ENCODE measurements at regions not wholly inside any gene's neighbourhood (a gene's known extent, or its start where the extent isn't known, plus 50 kb on each side); places are given as distances from the start of the nearest gene placed in this dataset.

DNA sequence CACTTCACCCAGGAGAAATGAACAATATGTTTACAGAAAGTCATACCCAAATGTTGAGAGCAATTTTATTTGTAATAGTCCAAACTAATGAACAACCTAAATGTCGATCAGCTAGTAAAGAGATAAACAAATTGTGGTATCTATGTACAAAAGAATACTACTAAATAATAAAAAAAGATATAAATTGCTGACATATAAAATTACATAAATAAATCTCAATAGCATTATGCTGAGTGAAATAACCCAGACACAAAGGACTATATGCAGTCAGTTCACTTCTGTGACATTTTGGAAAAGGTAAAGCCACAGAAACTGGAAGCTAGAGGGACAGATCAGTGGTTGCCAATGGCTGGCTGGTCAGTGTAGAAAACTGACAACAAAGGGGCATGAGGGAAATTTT lies 346.0 kb upstream of the PCDH20 start:
- Histone ChIP-seq H3K27me3 (replicated peaks; ENCODE audit: control insufficient read depth, insufficient read depth, low read length) (no peaks in the 10 kb centered on the region), H3K36me3 (ENCODE audit: control insufficient read depth, insufficient read depth, low read length) (no peaks in the 10 kb centered on the region), H3K4me3 (replicated peaks; ENCODE audit: low read depth, low read length) (no peak overlapping the region)
- TF ChIP-seq, protein P1, sequence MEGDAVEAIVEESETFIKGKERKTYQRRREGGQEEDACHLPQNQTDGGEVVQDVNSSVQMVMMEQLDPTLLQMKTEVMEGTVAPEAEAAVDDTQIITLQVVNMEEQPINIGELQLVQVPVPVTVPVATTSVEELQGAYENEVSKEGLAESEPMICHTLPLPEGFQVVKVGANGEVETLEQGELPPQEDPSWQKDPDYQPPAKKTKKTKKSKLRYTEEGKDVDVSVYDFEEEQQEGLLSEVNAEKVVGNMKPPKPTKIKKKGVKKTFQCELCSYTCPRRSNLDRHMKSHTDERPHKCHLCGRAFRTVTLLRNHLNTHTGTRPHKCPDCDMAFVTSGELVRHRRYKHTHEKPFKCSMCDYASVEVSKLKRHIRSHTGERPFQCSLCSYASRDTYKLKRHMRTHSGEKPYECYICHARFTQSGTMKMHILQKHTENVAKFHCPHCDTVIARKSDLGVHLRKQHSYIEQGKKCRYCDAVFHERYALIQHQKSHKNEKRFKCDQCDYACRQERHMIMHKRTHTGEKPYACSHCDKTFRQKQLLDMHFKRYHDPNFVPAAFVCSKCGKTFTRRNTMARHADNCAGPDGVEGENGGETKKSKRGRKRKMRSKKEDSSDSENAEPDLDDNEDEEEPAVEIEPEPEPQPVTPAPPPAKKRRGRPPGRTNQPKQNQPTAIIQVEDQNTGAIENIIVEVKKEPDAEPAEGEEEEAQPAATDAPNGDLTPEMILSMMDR (IDR thresholded peaks at IDR 0.05; ENCODE audit: insufficient read depth, low read length, poor library complexity, severe bottlenecking), result no peak
- no peak for DNase-seq (ENCODE audit: extremely low read depth, insufficient read length)

DNA sequence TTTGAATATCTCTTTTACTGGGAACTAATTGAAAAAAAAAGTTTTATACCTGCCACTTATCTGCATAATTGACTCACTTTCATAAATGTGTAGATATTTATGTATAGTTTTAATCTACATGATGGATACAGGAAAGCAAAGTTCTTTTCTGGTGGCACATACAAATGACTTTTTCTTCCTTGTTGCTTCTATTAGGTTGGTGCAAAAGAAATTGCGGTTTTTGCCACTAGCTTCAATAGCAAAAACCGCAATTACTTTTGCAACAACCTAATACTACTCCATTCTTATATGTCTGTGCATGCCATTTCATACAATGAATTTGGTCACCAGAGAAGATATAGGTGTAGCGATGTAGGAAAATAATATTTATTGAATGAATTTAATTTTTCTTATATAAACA lies 344.5 kb upstream of the PCDH20 start:
- TF ChIP-seq, protein P1 (IDR thresholded peaks at IDR 0.05; ENCODE audit: insufficient read depth, low read length, poor library complexity, severe bottlenecking), result no peak
- Histone ChIP-seq H3K4me3 (replicated peaks; ENCODE audit: low read depth, low read length) (no peak overlapping the region), H3K36me3 (ENCODE audit: control insufficient read depth, insufficient read depth, low read length) (no peaks in the 10 kb centered on the region), H3K27me3 (replicated peaks; ENCODE audit: control insufficient read depth, insufficient read depth, low read length) (no peaks in the 10 kb centered on the region)
- no peak for DNase-seq (ENCODE audit: extremely low read depth, insufficient read length)

DNA sequence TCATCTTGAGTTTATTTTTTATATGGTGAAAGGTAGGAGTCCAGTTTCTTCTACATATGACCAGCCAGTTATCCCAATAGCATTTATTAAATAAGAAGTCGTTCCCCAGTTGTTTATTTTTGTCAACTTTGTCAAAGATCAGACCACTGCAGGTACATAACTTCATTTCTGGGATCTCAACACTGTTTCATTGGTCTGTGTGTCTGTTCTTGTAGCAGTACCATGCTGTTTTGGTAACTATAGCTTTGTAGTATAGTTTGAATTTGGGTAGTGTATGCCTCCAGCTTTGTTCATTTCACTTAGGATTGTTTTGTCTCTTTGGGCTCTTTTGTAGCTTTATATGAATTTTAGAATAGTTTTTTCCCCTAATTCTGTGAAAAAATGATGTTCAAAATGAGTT lies 340.4 kb upstream of the PCDH20 start:
- no peak overlapping the region for H3K4me3 ChIP-seq (replicated peaks; ENCODE audit: low read depth, low read length)
- no peaks in the 10 kb centered on the region for H3K27me3 ChIP-seq (replicated peaks; ENCODE audit: control insufficient read depth, insufficient read depth, low read length)
- TF ChIP-seq, protein P1 (IDR thresholded peaks at IDR 0.05; ENCODE audit: insufficient read depth, low read length, poor library complexity, severe bottlenecking), result no peak
- DNase-seq (ENCODE audit: extremely low read depth, insufficient read length), result no peak
- H3K36me3 ChIP-seq (ENCODE audit: control insufficient read depth, insufficient read depth, low read length), result no peaks in the 10 kb centered on the region

DNA sequence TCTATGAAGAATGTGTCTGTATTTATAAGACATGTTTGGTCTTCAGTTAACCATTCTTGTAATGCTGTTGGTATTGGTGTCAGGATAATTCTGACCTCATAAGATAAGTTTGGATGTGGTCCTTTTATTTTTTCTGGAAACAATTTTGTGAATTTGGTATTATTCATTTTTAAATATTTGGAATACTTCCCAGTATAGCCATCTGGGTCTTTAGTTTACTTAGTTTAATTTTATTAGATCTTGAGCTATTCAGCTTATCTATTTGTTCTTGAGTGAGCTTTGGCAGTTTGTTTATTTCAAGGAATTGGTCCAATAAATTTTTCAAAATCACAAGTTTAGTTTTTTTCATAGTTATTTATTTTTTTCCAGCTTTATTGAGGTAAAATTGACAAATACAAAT lies 335.4 kb upstream of the PCDH20 start:
- Histone ChIP-seq H3K36me3 (ENCODE audit: control insufficient read depth, insufficient read depth, low read length) (no peaks in the 10 kb centered on the region), H3K27me3 (replicated peaks; ENCODE audit: control insufficient read depth, insufficient read depth, low read length) (no peaks in the 10 kb centered on the region), H3K4me3 (replicated peaks; ENCODE audit: low read depth, low read length) (no peak overlapping the region)
- TF ChIP-seq, protein P1 (IDR thresholded peaks at IDR 0.05; ENCODE audit: insufficient read depth, low read length, poor library complexity, severe bottlenecking), result no peak
- no peak for DNase-seq (ENCODE audit: extremely low read depth, insufficient read length)

DNA sequence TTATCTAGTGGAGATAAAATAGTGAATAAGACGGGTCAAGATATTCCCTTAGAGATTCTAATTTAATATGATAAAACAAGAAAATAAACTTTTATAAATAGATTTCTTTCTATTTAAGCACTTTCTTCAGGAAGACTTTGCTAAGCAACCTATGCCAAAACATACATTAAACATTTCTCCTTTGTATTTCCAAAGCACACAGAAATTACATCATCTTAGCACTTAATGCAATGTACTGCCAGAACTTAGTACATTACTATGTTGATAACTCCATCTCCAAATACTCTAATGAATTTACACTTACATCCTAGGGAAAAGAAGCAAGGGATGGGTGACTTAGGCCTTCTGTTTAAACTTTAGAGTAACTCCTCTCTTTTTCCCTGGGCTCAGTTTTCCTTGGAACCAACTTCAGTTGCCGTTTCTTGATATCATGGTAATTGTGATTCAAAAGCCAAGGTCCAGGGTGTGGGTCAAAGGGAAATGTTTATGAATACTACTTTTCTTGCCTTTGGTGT lies 322.6 kb upstream of the PCDH20 start:
- H3K27me3 ChIP-seq (replicated peaks; ENCODE audit: control insufficient read depth, insufficient read depth, low read length), result no peaks in the 10 kb centered on the region
- no peak for DNase-seq (ENCODE audit: extremely low read depth, insufficient read length)
- TF ChIP-seq, protein P1 (IDR thresholded peaks at IDR 0.05; ENCODE audit: insufficient read depth, low read length, poor library complexity, severe bottlenecking), result no peak
- H3K4me3 ChIP-seq (replicated peaks; ENCODE audit: low read depth, low read length), result no peak overlapping the region
- H3K36me3 ChIP-seq (ENCODE audit: control insufficient read depth, insufficient read depth, low read length), result no peaks in the 10 kb centered on the region

DNA sequence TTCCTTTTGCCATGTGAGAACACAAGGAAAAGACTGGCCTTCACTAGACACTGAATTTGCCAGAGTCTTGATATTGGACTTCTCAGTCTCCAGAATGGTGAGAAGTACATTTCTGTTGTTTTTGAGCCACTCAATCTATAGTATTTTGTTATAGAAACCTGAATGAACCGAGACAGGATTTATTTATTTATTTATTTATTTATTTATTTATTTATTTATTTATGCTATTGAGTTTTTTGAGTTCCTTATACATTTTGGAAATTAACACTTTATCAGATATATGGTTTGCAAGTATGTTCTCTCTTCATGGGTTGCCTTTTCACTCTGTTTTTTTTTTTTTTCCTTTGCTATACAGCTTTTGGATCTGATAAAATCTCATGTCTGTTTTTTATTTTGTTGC lies 319.0 kb upstream of the PCDH20 start:
- DNase-seq (ENCODE audit: extremely low read depth, insufficient read length), result no peak
- H3K36me3 ChIP-seq (ENCODE audit: control insufficient read depth, insufficient read depth, low read length), result no peaks in the 10 kb centered on the region
- no peaks in the 10 kb centered on the region for H3K27me3 ChIP-seq (replicated peaks; ENCODE audit: control insufficient read depth, insufficient read depth, low read length)
- TF ChIP-seq, protein P1 (IDR thresholded peaks at IDR 0.05; ENCODE audit: insufficient read depth, low read length, poor library complexity, severe bottlenecking), result no peak
- H3K4me3 ChIP-seq (replicated peaks; ENCODE audit: low read depth, low read length), result no peak overlapping the region
